ENCODE measurements at regions not wholly inside any gene's neighbourhood (a gene's known extent, or its start where the extent isn't known, plus 50 kb on each side); places are given as distances from the start of the nearest gene placed in this dataset.

GRCh38 chr5:20609126-20609525 lies 621.1 kb upstream of the CDH18 start (continued):
- no peak for TF ChIP-seq PAX8 (IDR thresholded peaks at IDR 0.05)
- TF ChIP-seq GATAD2B (conservative IDR thresholded peaks at IDR 0.05; ENCODE audit: low read depth), result no peak
- no peak for TF ChIP-seq ATF3 (IDR thresholded peaks at IDR 0.05; ENCODE audit: borderline replicate concordance, extremely low read depth, low read depth, low read length)
- TF ChIP-seq SIX5 (IDR thresholded peaks at IDR 0.05; ENCODE audit: low read depth, low read length, severe bottlenecking), result no peak
- no peak for TF ChIP-seq HSF1 (IDR thresholded peaks at IDR 0.05; ENCODE audit: low read depth, low read length)
- no peak for TF ChIP-seq RAD51 (IDR thresholded peaks at IDR 0.05)
- no peak for TF ChIP-seq SUPT20H (IDR thresholded peaks at IDR 0.05; ENCODE audit: borderline replicate concordance, control insufficient read depth, low read depth, low read length)

- CTCF ChIA-PET, result no interaction called here
- Histone ChIP-seq H3K4me1 (ENCODE audit: control insufficient read depth, insufficient read depth, low read length) (no peaks in the 10 kb centered on the region), H3K27ac (ENCODE audit: control insufficient read depth, insufficient read depth) (no peak overlapping the region), H3K36me3 (ENCODE audit: control insufficient read depth in 2 of 2, insufficient read depth in 2 of 2, low read length in 1 of 2) (no peaks in the 10 kb centered on the region), H3K9me3 (replicated peaks; ENCODE audit: control insufficient read depth, insufficient read depth, low read length) (no peaks in the 10 kb centered on the region; the same call in 2 of the 3 replicates), H4K20me1 (ENCODE audit: control insufficient read depth, insufficient read depth) (no peaks in the 10 kb centered on the region), H2AFZ (ENCODE audit: control insufficient read depth, low read depth, low read length) (no peak overlapping the region), H3K27me3 (replicated peaks in 1 of 2; ENCODE audit: control insufficient read depth in 2 of 2, insufficient read depth in 2 of 2, low read length in 1 of 2) (no peaks in the 10 kb centered on the region; a peak in 1 of 4 replicates), H3K79me2 (ENCODE audit: control insufficient read depth, insufficient read depth, low read length) (no peaks in the 10 kb centered on the region), H3K4me2 (ENCODE audit: control insufficient read depth, insufficient read depth) (no peak overlapping the region), H3K9ac (ENCODE audit: control insufficient read depth, insufficient read depth, low read length) (no peak overlapping the region), H3K4me3 (no peak overlapping the region)
- POLR2A ChIA-PET, result no interaction called here
- no peak for ATAC-seq
- intact Hi-C loops (cut with micrococcal nuclease; ENCODE audit: unreplicated experiment) (no loop called here), in situ Hi-C loops (cut with MboI) (no loop called here)
- no peak for DNase-seq (ENCODE audit: low read depth, low spot score)
- BruUV-seq (replicated peaks), result no TSS peak
- RAD21 ChIA-PET (ENCODE audit: unreplicated experiment), result no interaction called here
- SMC1A ChIA-PET (ENCODE audit: uncharacterized antibody, unreplicated experiment), result no interaction called here
- no peak for FAIRE-seq
- TF ChIP-seq NFYB (IDR thresholded peaks at IDR 0.05; ENCODE audit: insufficient read depth, low read depth, low read length), result no peak
- no peak for TF ChIP-seq BRCA1 (IDR thresholded peaks at IDR 0.05; ENCODE audit: low read depth, low read length)
- no peak for TF ChIP-seq TBL1XR1 (IDR thresholded peaks at IDR 0.05; ENCODE audit: low read depth, low read length)
- TF ChIP-seq BACH1 (IDR thresholded peaks at IDR 0.05; ENCODE audit: borderline replicate concordance), result no peak
- TF ChIP-seq NKRF (conservative IDR thresholded peaks at IDR 0.05), result no peak
- TF ChIP-seq HSF1 (IDR thresholded peaks at IDR 0.05; ENCODE audit: low read depth, low read length), result no peak
- no peak for TF ChIP-seq MAX (IDR thresholded peaks at IDR 0.05; ENCODE audit: low read depth, low read length)
- no peak for TF ChIP-seq PRDM15 (CRISPR knock-in tag; IDR thresholded peaks at IDR 0.05)
Observed at GRCh38 chr5:20608567-20608966, 620.6 kb upstream of the CDH18 start.

Data from GM12878 (cell line).